PC-9 (cell line): ENCODE measurements at regions not wholly inside any gene's neighbourhood (a gene's known extent, or its start where the extent isn't known, plus 50 kb on each side); places are given as distances from the start of the nearest gene placed in this dataset.

ENCODE experiments used
- CTCF ChIP-seq: fragments of 200-600 bp; sonication (generic); conservative IDR thresholded peaks from 2 replicates; pipeline ENCODE4 v1.6.1; 2017; ENCODE audit warnings: mixed run types, antibody characterized with exemption, mild to moderate bottlenecking, moderate library complexity
- EZH2 ChIP-seq: fragments of 200-600 bp; sonication (generic); IDR thresholded peaks from 2 replicates; pipeline ENCODE4 v1.8.0; 2017; ENCODE audit warnings: antibody characterized with exemption, low read depth

DNA sequence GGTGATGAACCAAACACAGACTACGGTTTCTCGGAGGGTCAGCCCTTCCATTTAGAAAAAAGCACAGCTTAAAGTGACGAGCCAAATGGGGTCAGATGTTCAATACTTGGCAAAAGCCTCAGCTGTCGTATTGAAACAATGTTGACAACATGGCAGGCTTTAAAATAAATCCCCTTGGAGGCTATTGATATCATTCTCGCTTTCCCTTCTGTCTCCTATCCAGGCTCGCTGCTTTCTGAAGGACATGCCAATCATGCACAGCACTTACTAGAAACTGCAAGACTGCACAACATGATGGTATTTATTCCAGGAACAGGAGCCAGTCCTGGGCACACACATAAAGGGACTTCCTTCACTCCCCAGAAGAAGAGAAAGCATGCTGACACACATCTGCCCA, 137.9 kb downstream of the SLC7A11 start:
- TF ChIP-seq CTCF (no peak), EZH2 (no peak)
